NOMO-1 (cell line): ENCODE measurements at regions not wholly inside any gene's neighbourhood (a gene's known extent, or its start where the extent isn't known, plus 50 kb on each side); places are given as distances from the start of the nearest gene placed in this dataset.

Source experiments
- DNase-seq, 2 experiments: peaks; one replicate each; lab custom pipeline; 2025; ENCODE audit not compliant: unreplicated experiment in 2 of 2; lab: John Stamatoyannopoulos, UW

GRCh38 chr2:147232225-147232669 is 612.6 kb upstream of the ACVR2A start:
- no peak for DNase-seq

- DNase-seq: no peak
Observed at GRCh38 chr2:147231607-147232006, 613.2 kb upstream of the ACVR2A start.

- no peak for DNase-seq
Observed at GRCh38 chr2:147231081-147231480, 613.7 kb upstream of the ACVR2A start.

DNA sequence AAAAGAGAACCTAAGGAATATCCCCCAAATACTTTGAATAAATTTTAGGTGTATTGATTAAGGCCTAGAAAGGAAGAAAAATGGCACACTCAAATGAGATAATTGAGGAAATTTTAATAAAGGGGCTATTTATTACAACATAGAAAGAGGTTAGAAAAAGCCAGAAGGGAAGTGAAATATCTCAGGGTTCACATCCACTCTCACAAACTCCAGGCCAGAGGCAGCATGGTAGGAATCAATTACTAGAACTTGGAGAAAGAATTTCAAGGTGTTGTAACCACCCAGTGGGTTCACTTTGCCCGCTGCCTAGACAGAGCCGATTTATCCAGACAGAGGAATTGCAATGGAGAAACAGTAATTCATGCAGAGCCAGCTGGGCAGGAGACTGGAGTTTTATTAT is 617.5 kb upstream of the ACVR2A start:
- DNase-seq: no peak

GRCh38 chr2:147224070-147224469 is 620.8 kb upstream of the ACVR2A start:
- no peak for DNase-seq

DNA sequence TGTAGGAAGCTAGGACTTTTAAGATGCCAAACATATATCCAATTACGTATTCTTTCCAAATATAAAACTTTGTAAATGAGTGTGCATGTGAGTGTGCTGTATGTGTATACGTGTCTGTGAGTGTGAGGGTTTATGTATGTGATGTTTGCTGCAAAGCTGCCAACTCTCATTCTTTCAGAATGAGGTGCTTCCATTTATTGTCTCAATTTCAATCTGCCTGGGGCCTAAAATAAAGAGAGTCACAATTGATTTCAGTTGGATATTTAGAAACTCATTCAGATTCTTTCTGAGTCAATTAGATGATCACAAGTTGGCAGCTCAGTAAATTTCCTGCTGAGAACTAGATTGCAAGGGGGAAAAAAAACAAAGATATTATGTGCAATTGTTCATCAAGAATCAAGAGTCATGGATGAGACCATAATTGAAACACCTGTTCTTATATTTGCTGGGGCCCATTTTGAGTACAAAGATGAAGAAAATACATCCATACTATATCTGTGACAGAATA is 621.2 kb upstream of the ACVR2A start:
- no peak for DNase-seq

DNA sequence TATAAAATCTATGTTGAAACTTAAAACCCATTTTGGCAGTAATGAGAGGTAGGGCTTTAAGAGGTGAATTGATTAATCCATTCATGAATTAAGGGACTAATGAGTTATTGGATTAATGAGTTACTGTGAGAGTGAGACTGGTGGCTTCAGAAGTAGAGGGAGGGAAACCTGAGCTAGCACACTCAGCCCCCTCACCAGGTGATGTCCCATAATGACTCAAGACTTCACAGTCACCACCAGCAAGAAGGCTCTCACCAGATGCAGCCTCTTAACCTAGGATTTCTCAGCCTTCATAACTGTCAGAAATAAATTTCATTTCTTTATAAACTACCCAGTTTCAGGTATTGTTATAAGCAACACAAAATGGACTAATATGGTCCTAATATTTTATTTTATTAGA is 621.7 kb upstream of the ACVR2A start:
- DNase-seq: no peak

GRCh38 chr2:147222506-147222905 is 622.3 kb upstream of the ACVR2A start:
- DNase-seq: no peak

- DNase-seq: no peak
Observed at GRCh38 chr2:147214914-147215313, 629.9 kb upstream of the ACVR2A start.

DNA sequence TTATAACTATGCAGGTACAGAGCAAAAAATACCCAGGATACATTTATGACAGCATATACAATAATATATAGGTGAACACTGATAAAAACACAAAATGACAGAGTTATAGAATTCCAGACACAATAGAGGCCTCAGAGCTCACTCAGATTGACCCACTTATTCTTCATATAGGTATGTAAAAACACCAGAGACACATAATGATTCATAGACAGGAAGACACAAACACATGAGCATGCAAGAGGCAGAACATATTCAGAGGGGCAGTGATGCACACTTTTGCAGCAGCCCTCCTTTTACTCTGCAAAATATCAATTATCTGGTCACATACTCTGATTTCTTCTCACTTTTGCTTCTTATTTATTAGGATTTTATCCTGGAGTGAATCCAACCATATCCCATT is 633.3 kb upstream of the ACVR2A start:
- no peak for DNase-seq

DNA sequence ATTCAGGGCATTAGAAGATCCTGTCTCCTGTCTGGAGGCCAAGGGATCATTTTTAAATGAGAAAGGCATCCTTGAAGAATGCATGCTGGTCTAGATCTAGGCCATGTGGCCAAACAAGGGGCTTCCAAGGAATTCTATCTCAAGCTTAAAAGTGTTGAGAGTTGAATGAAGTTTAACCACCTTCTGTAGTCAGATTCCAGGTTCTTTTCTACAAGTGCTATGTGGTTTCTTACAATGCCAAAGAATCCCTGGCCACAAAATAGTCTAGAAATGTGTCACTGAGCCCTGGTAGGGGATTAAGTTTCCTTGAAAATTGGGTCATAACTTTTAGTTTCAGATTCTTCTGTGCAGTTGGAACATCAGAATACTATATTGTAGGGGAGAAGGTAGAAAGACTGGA is 640.7 kb upstream of the ACVR2A start:
- no peak for DNase-seq

- DNase-seq: no peak
Observed at GRCh38 chr2:147198651-147199171, 646.1 kb upstream of the ACVR2A start.

GRCh38 chr2:147197754-147198483 is 646.9 kb upstream of the ACVR2A start:
- no peak for DNase-seq

DNA sequence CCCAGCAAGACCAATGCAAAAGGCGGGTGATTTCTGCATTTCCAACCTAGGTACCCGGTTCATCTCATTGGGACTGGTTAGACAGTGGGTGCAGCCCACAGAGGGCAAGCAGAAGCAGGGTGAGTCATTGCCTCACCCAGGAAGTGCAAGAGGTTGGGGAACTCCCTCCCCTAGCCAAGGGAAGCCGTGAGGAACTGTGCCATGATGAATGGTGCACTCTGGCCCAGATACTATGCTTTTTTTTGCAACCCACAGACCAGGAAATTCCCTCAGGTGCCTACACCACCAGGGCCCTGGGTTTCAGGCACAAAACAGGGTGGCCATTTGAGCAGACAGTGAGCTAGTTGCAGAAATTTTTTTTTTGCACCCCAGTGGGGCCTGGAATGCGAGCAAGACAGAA is 662.6 kb upstream of the ACVR2A start:
- DNase-seq: no peak

DNA sequence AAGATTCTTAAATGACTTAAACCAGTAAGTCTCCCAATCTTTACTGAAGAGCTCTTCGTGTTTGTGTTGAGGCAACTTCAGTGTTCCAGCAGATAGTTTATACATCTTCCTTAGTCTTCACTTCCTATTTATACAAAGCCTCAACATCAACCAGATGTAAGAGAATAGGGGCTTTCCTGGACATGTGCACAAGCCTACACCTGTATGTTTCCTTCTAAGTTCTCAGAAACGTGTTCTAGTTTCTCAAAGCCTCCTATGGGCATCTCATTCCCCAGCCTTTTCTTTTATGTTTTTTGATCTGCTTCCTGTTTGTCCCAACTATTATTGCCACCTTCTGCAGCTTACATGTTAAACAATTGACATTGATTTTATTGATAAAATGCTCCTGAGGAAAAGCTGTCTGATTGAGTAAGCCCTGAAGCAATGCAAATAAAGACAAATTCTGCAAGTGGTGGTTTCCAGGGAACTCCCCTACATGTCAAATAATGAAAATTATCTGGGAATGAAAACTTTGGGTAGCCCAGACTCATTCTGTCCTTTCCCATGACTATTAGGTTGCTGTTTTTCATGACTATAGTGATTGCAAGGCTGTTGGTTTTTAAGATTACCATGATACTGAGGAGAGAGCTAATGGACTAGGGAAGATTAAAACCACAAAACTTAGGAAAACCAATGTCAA is 663.3 kb upstream of the ACVR2A start:
- no peak for DNase-seq

DNA sequence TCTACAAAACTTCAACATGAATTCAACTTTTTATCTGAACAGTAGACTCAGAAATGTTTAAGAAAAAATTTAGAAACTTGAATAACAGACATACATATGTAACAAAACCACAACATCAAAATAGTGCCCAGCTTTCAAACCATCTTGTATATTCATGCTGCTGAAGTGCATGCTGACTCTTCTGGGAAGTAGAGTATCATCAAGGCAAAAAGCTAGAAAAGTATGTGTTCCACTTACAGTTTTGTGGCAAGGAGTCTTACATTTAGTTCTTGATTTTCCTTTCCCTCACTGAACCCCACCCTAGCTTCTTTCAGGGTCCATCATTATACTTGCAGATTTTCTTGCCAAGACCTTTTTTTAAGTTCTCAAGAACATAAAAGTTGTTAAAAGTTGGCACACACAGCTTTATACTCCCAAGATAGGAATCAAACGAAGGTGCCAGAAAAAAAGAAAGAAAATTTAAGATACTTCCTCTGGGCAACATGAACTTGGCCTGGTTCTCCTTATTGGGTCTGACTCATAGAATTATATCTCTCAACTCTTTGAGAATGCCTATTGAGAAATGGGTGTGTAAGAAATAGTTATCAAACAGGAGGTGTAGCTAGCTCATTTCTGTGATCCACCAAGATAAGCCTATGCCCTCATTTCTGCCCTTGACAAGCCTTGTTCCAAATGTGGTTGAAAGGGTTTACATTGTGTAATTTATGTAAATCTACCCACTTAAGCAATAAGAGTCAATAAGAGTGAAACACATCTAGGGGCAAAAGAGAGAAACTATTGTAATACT is 667.6 kb upstream of the ACVR2A start:
- no peak for DNase-seq

- no peak for DNase-seq
Observed at GRCh38 chr2:147174824-147175254, 670.0 kb upstream of the ACVR2A start.

DNA sequence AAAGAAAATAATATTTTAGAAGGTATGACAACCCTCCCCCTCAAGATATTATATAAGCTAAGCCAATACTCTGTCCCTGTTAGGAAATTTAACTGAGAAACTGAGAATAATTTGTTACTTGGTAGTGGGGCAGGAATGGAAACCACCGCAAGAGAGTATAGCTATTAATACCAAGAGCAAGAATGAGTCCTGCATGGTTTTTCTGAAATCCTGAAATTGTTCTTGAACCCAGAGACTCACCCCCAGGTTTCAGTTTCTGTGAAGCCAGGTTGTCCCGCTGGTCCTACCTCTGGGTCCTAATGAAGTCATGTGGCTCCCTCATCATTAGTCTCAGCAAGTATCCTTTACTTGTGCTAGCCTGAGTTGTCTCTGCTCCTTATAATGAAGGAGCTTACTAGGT is 671.0 kb upstream of the ACVR2A start:
- DNase-seq: no peak

- no peak for DNase-seq
Observed at GRCh38 chr2:147173189-147173581, 671.6 kb upstream of the ACVR2A start.

- no peak for DNase-seq
Observed at GRCh38 chr2:147172493-147173188, 672.2 kb upstream of the ACVR2A start.

DNA sequence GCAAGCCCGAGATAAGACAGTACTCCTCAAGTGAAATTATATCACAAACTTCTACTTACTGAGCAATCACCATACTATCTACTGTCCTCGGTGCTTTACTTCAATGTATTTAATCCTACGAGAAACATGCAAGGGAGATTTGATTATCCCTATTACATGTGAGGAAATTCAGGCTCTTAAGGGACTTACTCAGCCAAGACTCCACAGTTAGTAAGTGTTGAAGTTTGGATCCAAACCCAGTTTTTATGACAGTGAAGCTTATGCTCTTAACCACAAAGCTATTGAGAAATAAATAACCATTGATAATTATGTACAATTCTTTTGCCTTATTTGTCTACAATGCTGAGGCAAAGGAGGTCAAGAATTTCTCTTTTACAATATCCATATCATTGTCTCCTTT is 672.9 kb upstream of the ACVR2A start:
- no peak for DNase-seq
